Transverse colon (tissue), 4 donors: ENCODE measurements at regions not wholly inside any gene's neighbourhood (a gene's known extent, or its start where the extent isn't known, plus 50 kb on each side); places are given as distances from the start of the nearest gene placed in this dataset.

Source experiments
- POLR2AphosphoS5 ChIP-seq, 3 donors: sonication (generic); formaldehyde crosslinking; IDR thresholded peaks; one replicate each; pipeline ENCODE4 v1.6.1; 2016; ENCODE audit warnings: antibody characterized with exemption in 3 of 3
- TF ChIP-seq, protein P1 (sequence below), 5 experiments: fragments of 200-600 bp in 3 of 5; fragments of 450-650 bp in 2 of 5; sonication (generic) in 3 of 5; IDR thresholded peaks; 1 replicate in 2 of 5; 2 replicates in 3 of 5; pipeline ENCODE4 v1.5.1; 2016 to 2017; ENCODE audit warnings: antibody characterized with exemption in 5 of 5, inconsistent platforms in 3 of 5, mild to moderate bottlenecking in 2 of 5, moderate library complexity in 1 of 5

DNA sequence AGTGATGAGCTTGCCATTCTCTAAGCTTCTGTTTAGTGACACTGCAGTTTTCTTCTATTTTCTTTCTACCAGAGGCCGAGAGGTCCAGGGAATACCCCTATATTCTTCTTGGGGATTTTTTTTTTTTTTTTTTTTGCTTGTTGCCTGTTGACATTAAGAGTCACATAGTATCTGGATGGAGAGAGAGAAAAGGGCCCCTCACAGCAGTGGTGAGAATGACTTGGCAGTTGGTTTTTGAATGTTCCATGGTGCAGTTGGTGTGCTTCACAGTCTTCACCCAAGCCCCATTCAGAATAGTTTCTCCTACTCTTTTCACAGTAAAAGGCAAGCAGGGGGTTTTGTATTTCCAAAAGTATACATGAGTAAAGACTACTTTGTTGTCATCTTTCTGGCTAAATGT, 577.9 kb downstream of the LMO7 start:
- TF ChIP-seq POLR2AphosphoS5 (IDR thresholded peaks at IDR 0.05): no peak
- TF ChIP-seq, protein P1, sequence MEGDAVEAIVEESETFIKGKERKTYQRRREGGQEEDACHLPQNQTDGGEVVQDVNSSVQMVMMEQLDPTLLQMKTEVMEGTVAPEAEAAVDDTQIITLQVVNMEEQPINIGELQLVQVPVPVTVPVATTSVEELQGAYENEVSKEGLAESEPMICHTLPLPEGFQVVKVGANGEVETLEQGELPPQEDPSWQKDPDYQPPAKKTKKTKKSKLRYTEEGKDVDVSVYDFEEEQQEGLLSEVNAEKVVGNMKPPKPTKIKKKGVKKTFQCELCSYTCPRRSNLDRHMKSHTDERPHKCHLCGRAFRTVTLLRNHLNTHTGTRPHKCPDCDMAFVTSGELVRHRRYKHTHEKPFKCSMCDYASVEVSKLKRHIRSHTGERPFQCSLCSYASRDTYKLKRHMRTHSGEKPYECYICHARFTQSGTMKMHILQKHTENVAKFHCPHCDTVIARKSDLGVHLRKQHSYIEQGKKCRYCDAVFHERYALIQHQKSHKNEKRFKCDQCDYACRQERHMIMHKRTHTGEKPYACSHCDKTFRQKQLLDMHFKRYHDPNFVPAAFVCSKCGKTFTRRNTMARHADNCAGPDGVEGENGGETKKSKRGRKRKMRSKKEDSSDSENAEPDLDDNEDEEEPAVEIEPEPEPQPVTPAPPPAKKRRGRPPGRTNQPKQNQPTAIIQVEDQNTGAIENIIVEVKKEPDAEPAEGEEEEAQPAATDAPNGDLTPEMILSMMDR (IDR thresholded peaks at IDR 0.05): no peak
